OCI-LY1 (cell line): ENCODE measurements at regions not wholly inside any gene's neighbourhood (a gene's known extent, or its start where the extent isn't known, plus 50 kb on each side); places are given as distances from the start of the nearest gene placed in this dataset.
"Not testable (repeated sequence)": the region's sequence is repeated elsewhere in the genome, so short reads cannot be mapped to it uniquely, and the experiment has no call there.

Experiments used
- CTCF ChIP-seq: fragments of 200-600 bp; sonication (generic), shearing (Covaris generic); IDR thresholded peaks from 2 replicates; pipeline ENCODE4 v1.5.1; 2017; ENCODE audit warnings: mild to moderate bottlenecking, antibody characterized with exemption, low read length, moderate library complexity, mixed read lengths
- EZH2 ChIP-seq: fragments of 200-600 bp; sonication (generic), shearing (Covaris generic); IDR thresholded peaks from 2 replicates; pipeline ENCODE4 v1.8.0; 2017; ENCODE audit warnings: borderline replicate concordance, mixed run types, mild to moderate bottlenecking, antibody characterized with exemption, low read length, moderate library complexity, mixed read lengths

GRCh38 chr1:223991297-223991857, 122.5 kb upstream of the FBXO28 start:
- not testable (repeated sequence) for TF ChIP-seq EZH2, CTCF
